Gastroesophageal sphincter (tissue), 4 donors: ENCODE measurements at regions not wholly inside any gene's neighbourhood (a gene's known extent, or its start where the extent isn't known, plus 50 kb on each side); places are given as distances from the start of the nearest gene placed in this dataset.

Source experiments
- ATAC-seq: fragments of 150-250 bp; one replicate; pipeline ENCODE4 v1.9.1; 2016; ENCODE audit warnings: mild to moderate bottlenecking, moderate library complexity
- H3K27ac ChIP-seq, 4 donors: fragments of 200-600 bp; sonication (generic) in 3 of 4; 1 replicate in 3 of 4; 2 replicates in 1 of 4; pipeline ENCODE4 v1.5.1; 2016 to 2019
- H3K27me3 ChIP-seq: fragments of 200-600 bp; sonication (generic); one replicate; pipeline ENCODE4 v1.5.1; 2019
- H3K36me3 ChIP-seq, 2 donors: fragments of 200-600 bp; sonication (generic); one replicate each; pipeline ENCODE4 v1.5.1; 2019; ENCODE audit warnings: control low read depth in 1 of 2
- H3K4me1 ChIP-seq, 3 donors: fragments of 200-600 bp; sonication (generic); 1 replicate in 2 of 3; 2 replicates in 1 of 3; pipeline ENCODE4 v1.5.1; 2016 to 2019; ENCODE audit warnings: control low read depth in 2 of 3
- H3K4me3 ChIP-seq, 2 donors: fragments of 200-600 bp; sonication (generic); one replicate each; pipeline ENCODE4 v1.5.1; 2019; ENCODE audit warnings: mild to moderate bottlenecking in 1 of 2, moderate library complexity in 1 of 2
- H3K9me3 ChIP-seq, 3 donors: fragments of 200-600 bp; sonication (generic); one replicate each; pipeline ENCODE4 v1.5.1; 2017 to 2019; ENCODE audit warnings: control low read depth in 2 of 3
- CTCF ChIP-seq, 4 experiments: fragments of 200-600 bp in 2 of 4; fragments of 450-650 bp in 2 of 4; sonication (generic) in 1 of 4; IDR thresholded peaks; one replicate each; pipeline ENCODE4 v1.5.1; 2017 to 2019; ENCODE audit warnings: antibody characterized with exemption in 4 of 4, mild to moderate bottlenecking in 2 of 4, moderate library complexity in 2 of 4
- EP300 ChIP-seq: sonication (generic); formaldehyde crosslinking; IDR thresholded peaks from one replicate; pipeline ENCODE4 v1.6.1; 2017; ENCODE audit warnings: antibody characterized with exemption, mild to moderate bottlenecking
- POLR2A ChIP-seq, 2 donors: fragments of 450-650 bp; IDR thresholded peaks; one replicate each; pipeline ENCODE4 v1.6.1; 2017; ENCODE audit warnings: antibody characterized with exemption in 2 of 2, mild to moderate bottlenecking in 2 of 2, moderate library complexity in 1 of 2
- POLR2AphosphoS5 ChIP-seq: sonication (generic); formaldehyde crosslinking; IDR thresholded peaks from one replicate; pipeline ENCODE4 v1.6.1; 2017; ENCODE audit warnings: antibody characterized with exemption
- WGBS, 2 donors: methylation state at CpG; one replicate each; pipeline ENCODE4 v1.1.5; 2018; ENCODE audit warnings: low coverage in 1 of 2; 5-methylcytosine and 5-hydroxymethylcytosine counted together

GRCh38 chr18:40088130-40088529 lies 1866.9 kb upstream of the PIK3C3 start:
- WGBS, 2 donors = 50 to 54% methylated on average over 3 of the region's 3 CpGs
- TF ChIP-seq EP300 = no peak
- no peak for TF ChIP-seq POLR2AphosphoS5
- no peaks in the 10 kb centered on the region for H3K36me3 ChIP-seq
- no peaks in the 10 kb centered on the region for H3K9me3 ChIP-seq
- ATAC-seq = no peak
- H3K4me1 ChIP-seq = no peaks in the 10 kb centered on the region
- no peaks in the 10 kb centered on the region for H3K27me3 ChIP-seq
- H3K27ac ChIP-seq = no peak overlapping the region
- no peak overlapping the region for H3K4me3 ChIP-seq

GRCh38 chr18:40079786-40080185 lies 1875.2 kb upstream of the PIK3C3 start:
- Histone ChIP-seq H3K4me3 (no peak overlapping the region), H3K36me3 (no peaks in the 10 kb centered on the region), H3K27me3 (no peaks in the 10 kb centered on the region), H3K9me3 (no peaks in the 10 kb centered on the region), H3K27ac (no peak overlapping the region), H3K4me1 (no peaks in the 10 kb centered on the region)
- WGBS, 2 donors = 64 to 86% methylated on average over 2 of the region's 2 CpGs
- TF ChIP-seq CTCF (IDR thresholded peaks at IDR 0.05) (no peak), EP300 (no peak), POLR2AphosphoS5 (no peak), POLR2A (IDR thresholded peaks at IDR 0.05) (no peak)
- no peak for ATAC-seq

GRCh38 chr18:40075616-40076015 lies 1879.4 kb upstream of the PIK3C3 start:
- Histone ChIP-seq H3K4me1 (no peaks in the 10 kb centered on the region), H3K27me3 (no peaks in the 10 kb centered on the region), H3K4me3 (no peak overlapping the region), H3K9me3 (no peaks in the 10 kb centered on the region), H3K27ac (no peak overlapping the region), H3K36me3 (no peaks in the 10 kb centered on the region)
- TF ChIP-seq EP300 (no peak), CTCF (IDR thresholded peaks at IDR 0.05) (no peak)
- no peak for ATAC-seq
- WGBS, 2 donors = 64 to 83% methylated on average over 2 of the region's 2 CpGs

- Histone ChIP-seq H3K9me3 (no peaks in the 10 kb centered on the region), H3K27ac (no peak overlapping the region), H3K27me3 (no peaks in the 10 kb centered on the region), H3K4me3 (no peak overlapping the region), H3K36me3 (no peaks in the 10 kb centered on the region), H3K4me1 (no peaks in the 10 kb centered on the region)
- ATAC-seq = no peak
- 85 to 100% methylated on average over 2 of the region's 2 CpGs for WGBS, 2 donors
- no peak for TF ChIP-seq POLR2A (IDR thresholded peaks at IDR 0.05)
- no peak for TF ChIP-seq EP300
- no peak for TF ChIP-seq CTCF (IDR thresholded peaks at IDR 0.05)
- no peak for TF ChIP-seq POLR2AphosphoS5
These were observed 1882.3 kb upstream of the PIK3C3 start for GRCh38 chr18:40072761-40073160.

- Histone ChIP-seq H3K27me3 (no peaks in the 10 kb centered on the region), H3K9me3 (no peaks in the 10 kb centered on the region), H3K27ac (no peak overlapping the region), H3K36me3 (no peaks in the 10 kb centered on the region), H3K4me3 (no peak overlapping the region), H3K4me1 (no peaks in the 10 kb centered on the region)
- WGBS, 2 donors = 80 to 100% methylated on average over 1 of the region's 1 CpG
- TF ChIP-seq POLR2A (IDR thresholded peaks at IDR 0.05) = no peak
- TF ChIP-seq POLR2AphosphoS5 = no peak
- no peak for TF ChIP-seq EP300
- no peak for TF ChIP-seq CTCF (IDR thresholded peaks at IDR 0.05)
- ATAC-seq = no peak
These were observed 1888.7 kb upstream of the PIK3C3 start for GRCh38 chr18:40066368-40066767.

GRCh38 chr18:40063488-40063887 lies 1891.5 kb upstream of the PIK3C3 start:
- TF ChIP-seq POLR2AphosphoS5 = no peak
- TF ChIP-seq CTCF (IDR thresholded peaks at IDR 0.05) = no peak
- TF ChIP-seq POLR2A (IDR thresholded peaks at IDR 0.05) = no peak
- no peak for TF ChIP-seq EP300
- Histone ChIP-seq H3K36me3 (no peaks in the 10 kb centered on the region), H3K27ac (no peak overlapping the region), H3K27me3 (no peaks in the 10 kb centered on the region), H3K4me1 (no peaks in the 10 kb centered on the region), H3K4me3 (no peak overlapping the region), H3K9me3 (no peaks in the 10 kb centered on the region)
- no peak for ATAC-seq
